ENCODE measurements at regions not wholly inside any gene's neighbourhood (a gene's known extent, or its start where the extent isn't known, plus 50 kb on each side); places are given as distances from the start of the nearest gene placed in this dataset.

DNA sequence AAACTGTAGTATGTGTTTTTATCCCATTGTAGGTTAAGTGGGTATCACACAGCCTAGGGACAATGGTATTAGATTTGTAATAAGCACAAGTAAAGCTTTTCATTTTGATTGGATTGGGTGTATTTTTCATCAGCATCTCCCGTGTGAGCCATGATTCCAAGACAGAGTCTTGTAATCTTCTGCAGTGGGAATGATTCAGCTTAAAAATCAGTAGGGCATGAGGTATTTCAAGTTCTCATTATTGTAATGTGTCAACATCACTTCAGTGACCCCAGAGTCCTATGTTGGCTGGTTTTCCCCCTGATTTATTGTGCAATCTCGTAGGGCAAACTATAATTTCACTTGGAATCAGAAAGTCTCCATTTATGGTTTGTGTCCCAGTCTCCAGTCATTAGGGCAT, 833.2 kb upstream of the RBFOX1 start:
- TF ChIP-seq, protein P1, sequence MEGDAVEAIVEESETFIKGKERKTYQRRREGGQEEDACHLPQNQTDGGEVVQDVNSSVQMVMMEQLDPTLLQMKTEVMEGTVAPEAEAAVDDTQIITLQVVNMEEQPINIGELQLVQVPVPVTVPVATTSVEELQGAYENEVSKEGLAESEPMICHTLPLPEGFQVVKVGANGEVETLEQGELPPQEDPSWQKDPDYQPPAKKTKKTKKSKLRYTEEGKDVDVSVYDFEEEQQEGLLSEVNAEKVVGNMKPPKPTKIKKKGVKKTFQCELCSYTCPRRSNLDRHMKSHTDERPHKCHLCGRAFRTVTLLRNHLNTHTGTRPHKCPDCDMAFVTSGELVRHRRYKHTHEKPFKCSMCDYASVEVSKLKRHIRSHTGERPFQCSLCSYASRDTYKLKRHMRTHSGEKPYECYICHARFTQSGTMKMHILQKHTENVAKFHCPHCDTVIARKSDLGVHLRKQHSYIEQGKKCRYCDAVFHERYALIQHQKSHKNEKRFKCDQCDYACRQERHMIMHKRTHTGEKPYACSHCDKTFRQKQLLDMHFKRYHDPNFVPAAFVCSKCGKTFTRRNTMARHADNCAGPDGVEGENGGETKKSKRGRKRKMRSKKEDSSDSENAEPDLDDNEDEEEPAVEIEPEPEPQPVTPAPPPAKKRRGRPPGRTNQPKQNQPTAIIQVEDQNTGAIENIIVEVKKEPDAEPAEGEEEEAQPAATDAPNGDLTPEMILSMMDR (conservative IDR thresholded peaks at IDR 0.05; ENCODE audit: low read length), result no peak
- TF ChIP-seq EZH2phosphoT487 (IDR thresholded peaks at IDR 0.05; ENCODE audit: borderline replicate concordance, low read depth, low read length), result no peak
